HCT116 (cell line): ENCODE measurements at regions not wholly inside any gene's neighbourhood (a gene's known extent, or its start where the extent isn't known, plus 50 kb on each side); places are given as distances from the start of the nearest gene placed in this dataset.

Experiments used
- ATAC-seq: fragments of 200-7000 bp; cut with Tn5 transposase; 2 replicates; pipeline ENCODE4 v1.9.1; 2020; ENCODE audit warnings: mild to moderate bottlenecking, moderate library complexity
- BruUV-seq: library from RNA; stranded (reverse); fragments of 400-500 nt; replicated peaks from 2 replicates; lab custom pipeline; 2021; lab: Mats Ljungman, UMichigan
- CTCF ChIA-PET: fragments of 300-600 bp; sonication (Branson Sonifier 250); formaldehyde crosslinking; loops from one replicate; lab custom pipeline; 2021; ENCODE audit warnings: antibody characterized with exemption; lab: Charles Lee
- POLR2A ChIA-PET: fragments of 300-600, 350-600 bp; sonication (Branson Sonifier 250); formaldehyde crosslinking; loops from one replicate; lab custom pipeline; 2021; ENCODE audit warnings: antibody characterized with exemption; lab: Charles Lee
- RAD21 ChIA-PET, 2 experiments: fragments of 300-600 bp; sonication (Branson Sonifier 250); formaldehyde crosslinking; loops; one replicate each; lab custom pipeline; 2023; ENCODE audit warnings: low total read pairs in 2 of 2; ENCODE audit not compliant: uncharacterized antibody in 2 of 2, unreplicated experiment in 2 of 2, low non-redundant PET in 1 of 2; lab: Charles Lee
- DNase-seq: peaks from one replicate; pipeline ENCODE4 v3.0.0-alpha.2; 2010; ENCODE audit warnings: low read depth, low spot score
- H2AFZ ChIP-seq: fragments of 200-600 bp; shearing (Covaris generic), sonication (generic); 2 replicates; pipeline ENCODE4 v1.6.1; 2017; ENCODE audit warnings: low read depth, mixed run types, mixed read lengths, antibody characterized with exemption, low read length; ENCODE audit not compliant: poor library complexity, severe bottlenecking
- H3K27ac ChIP-seq: 2 replicates; pipeline ENCODE4 v1.5.1; 2012; ENCODE audit warnings: low read depth, low read length
- H3K27me3 ChIP-seq: fragments of 200-600 bp; sonication (generic); 2 replicates; pipeline ENCODE4 v1.6.1; 2016; ENCODE audit warnings: mixed run types, low read length, mixed read lengths; ENCODE audit not compliant: insufficient read depth
- H3K36me3 ChIP-seq, 2 experiments: fragments of 200-500 bp in 1 of 2; fragments of 200-600 bp in 1 of 2; sonication (Bioruptor generic) in 1 of 2; sonication (generic) in 1 of 2; 2 replicates each; pipeline versions ENCODE4 v1.5.1 to v1.6.1; 2014 to 2016; ENCODE audit warnings: low read length in 2 of 2, inconsistent platforms in 1 of 2, mixed read lengths in 1 of 2, mixed run types in 1 of 2; ENCODE audit not compliant: insufficient read depth in 2 of 2, control insufficient read depth in 1 of 2
- H3K4me1 ChIP-seq, 2 experiments: fragments of 200-600 bp in 1 of 2; sonication (generic) in 1 of 2; 2 replicates each; pipeline versions ENCODE4 v1.5.1 to v1.6.1; 2012 to 2017; ENCODE audit warnings: low read length in 2 of 2, inconsistent platforms in 1 of 2, mild to moderate bottlenecking in 1 of 2, mixed read lengths in 1 of 2, mixed run types in 1 of 2, moderate library complexity in 1 of 2; ENCODE audit not compliant: insufficient read depth in 2 of 2, control insufficient read depth in 1 of 2
- H3K4me2 ChIP-seq: fragments of 200-600 bp; sonication (generic); 2 replicates; pipeline ENCODE4 v1.6.1; 2017; ENCODE audit warnings: mixed run types, low read length, mixed read lengths
- H3K4me3 ChIP-seq, 2 experiments: fragments of 200-600 bp in 1 of 2; sonication (generic) in 1 of 2; replicated peaks in 1 of 2; 2 replicates each; pipeline ENCODE4 v1.5.1; 2011 to 2016; ENCODE audit warnings: low read length in 2 of 2, control low read depth in 1 of 2, low read depth in 1 of 2, mild to moderate bottlenecking in 1 of 2, mixed read lengths in 1 of 2, mixed run types in 1 of 2
- H3K79me2 ChIP-seq: fragments of 200-600 bp; sonication (generic); 2 replicates; pipeline ENCODE4 v1.6.1; 2017; ENCODE audit warnings: mild to moderate bottlenecking, mixed run types, low read length, moderate library complexity, mixed read lengths; ENCODE audit not compliant: insufficient read depth
- H3K9ac ChIP-seq: fragments of 200-600 bp; sonication (generic); 2 replicates; pipeline ENCODE4 v1.6.1; 2016; ENCODE audit warnings: low read length, mixed read lengths
- H3K9me2 ChIP-seq: fragments of 200-600 bp; sonication (generic), shearing (Covaris generic); 2 replicates; pipeline ENCODE4 v1.6.1; 2017; ENCODE audit warnings: mixed run types, mild to moderate bottlenecking, moderate library complexity; ENCODE audit not compliant: insufficient read depth
- H3K9me3 ChIP-seq, 2 experiments: fragments of 200-500 bp in 1 of 2; fragments of 200-600 bp in 1 of 2; sonication (Bioruptor generic) in 1 of 2; sonication (generic) in 1 of 2; 2 replicates each; pipeline ENCODE4 v1.6.1; 2014 to 2017; ENCODE audit warnings: low read length in 2 of 2, mixed read lengths in 2 of 2, inconsistent platforms in 1 of 2, low read depth in 1 of 2, mild to moderate bottlenecking in 1 of 2, mixed run types in 1 of 2, moderate library complexity in 1 of 2; ENCODE audit not compliant: control insufficient read depth in 1 of 2, insufficient read depth in 1 of 2
- H4K20me1 ChIP-seq: fragments of 200-600 bp; sonication (generic), shearing (Covaris generic); 2 replicates; pipeline ENCODE4 v1.6.1; 2017; ENCODE audit warnings: mixed run types, mild to moderate bottlenecking, moderate library complexity; ENCODE audit not compliant: insufficient read depth
- EGR1 ChIP-seq: IDR thresholded peaks from 2 replicates; pipeline ENCODE4 v1.6.1; 2012; ENCODE audit warnings: low read depth
- ELF1 ChIP-seq: IDR thresholded peaks from 2 replicates; pipeline ENCODE4 v1.6.1; 2012; ENCODE audit warnings: low read depth, borderline replicate concordance
- EZH2phosphoT487 ChIP-seq: fragments of 200-600 bp; IDR thresholded peaks from 2 replicates; pipeline ENCODE4 v1.6.1; 2018; ENCODE audit warnings: antibody characterized with exemption, borderline replicate concordance
- FOSL1 ChIP-seq: IDR thresholded peaks from 2 replicates; pipeline ENCODE4 v1.6.1; 2012; ENCODE audit warnings: low read depth
- JUND ChIP-seq: IDR thresholded peaks from 2 replicates; pipeline ENCODE4 v1.6.1; 2012
- POLR2A ChIP-seq: IDR thresholded peaks from 2 replicates; pipeline ENCODE4 v1.7.0; 2011; ENCODE audit warnings: borderline replicate concordance; ENCODE audit not compliant: insufficient read depth, insufficient read length; ENCODE audit errors: extremely low read depth
- POLR2AphosphoS5 ChIP-seq: IDR thresholded peaks from 2 replicates; pipeline ENCODE4 v1.6.1; 2011; ENCODE audit warnings: mild to moderate bottlenecking, low read depth, low read length, moderate library complexity
- SP1 ChIP-seq: IDR thresholded peaks from 2 replicates; pipeline ENCODE4 v1.6.1; 2012; ENCODE audit warnings: low read depth
- SRF ChIP-seq: IDR thresholded peaks from 2 replicates; pipeline ENCODE4 v1.6.1; 2012; ENCODE audit warnings: low read depth
- TCF7L2 ChIP-seq: IDR thresholded peaks from 2 replicates; pipeline ENCODE4 v1.7.0; 2011; ENCODE audit warnings: borderline replicate concordance, inconsistent platforms; ENCODE audit not compliant: insufficient read depth, insufficient read length; ENCODE audit errors: extremely low read depth
- ZFX ChIP-seq: fragments of 450-650 bp; IDR thresholded peaks from 2 replicates; pipeline ENCODE4 v1.6.1; 2017
- ZNF274 ChIP-seq: fragments of 200-500 bp; sonication (Bioruptor generic); IDR thresholded peaks from 2 replicates; pipeline ENCODE4 v1.6.1; 2014; ENCODE audit warnings: mild to moderate bottlenecking, low read depth, low read length, inconsistent platforms
- intact Hi-C: fragments of 100-400 bp; cut with micrococcal nuclease; formaldehyde crosslinking; loops from 2 replicates; pipeline ENCODE4 v1.10.0; 2022
- TF ChIP-seq, protein P1 (sequence below), 3 experiments: fragments of 200-600 bp in 1 of 3; sonication (generic) in 1 of 3; IDR thresholded peaks in 2 of 3; conservative IDR thresholded peaks in 1 of 3; 2 replicates each; pipeline ENCODE4 v1.5.1; 2012 to 2017; ENCODE audit warnings: low read depth in 2 of 3, low read length in 2 of 3, antibody characterized with exemption in 1 of 3, borderline replicate concordance in 1 of 3, control low read depth in 1 of 3, mild to moderate bottlenecking in 1 of 3, mixed read lengths in 1 of 3, mixed run types in 1 of 3, moderate library complexity in 1 of 3; ENCODE audit not compliant: insufficient read depth in 1 of 3
- TF ChIP-seq, protein P2 (sequence below): IDR thresholded peaks from 2 replicates; pipeline ENCODE4 v1.6.1; 2012
- TF ChIP-seq, protein P3 (sequence below): IDR thresholded peaks from 2 replicates; pipeline ENCODE4 v1.6.1; 2012
- TF ChIP-seq, protein P4 (sequence below): IDR thresholded peaks from 2 replicates; pipeline ENCODE4 v1.6.1; 2011; ENCODE audit warnings: mild to moderate bottlenecking, low read length, moderate library complexity; ENCODE audit not compliant: insufficient replicate concordance; ENCODE audit errors: extremely low read depth
- TF ChIP-seq, protein P5 (sequence below): IDR thresholded peaks from 2 replicates; pipeline ENCODE4 v1.6.1; 2012; ENCODE audit warnings: low read depth

DNA sequence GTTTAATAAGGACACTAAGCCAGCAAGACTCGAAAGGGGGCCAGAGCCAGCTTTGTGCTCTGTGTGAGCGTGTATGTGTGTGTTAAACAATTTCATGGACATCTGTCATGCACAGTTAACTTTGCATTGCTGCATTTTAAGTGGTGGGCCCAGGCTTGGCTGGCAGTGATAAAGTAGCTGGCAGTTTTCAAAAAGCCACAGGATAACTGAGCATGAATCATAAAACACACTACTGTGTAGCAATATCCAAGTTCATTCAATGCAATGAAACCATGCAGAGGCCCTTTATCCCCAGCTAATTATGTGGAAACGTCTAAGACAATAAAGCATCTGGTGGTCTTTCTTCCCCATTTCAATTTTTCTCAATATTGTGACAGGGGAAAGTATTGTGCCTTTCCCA, 132.9 kb downstream of the NKX6-1 start:
- ChIA-PET RAD21 (no interaction called here), CTCF (no interaction called here), POLR2A (no interaction called here)
- intact Hi-C loops: no loop called here
- Histone ChIP-seq H2AFZ (no peak overlapping the region), H3K9me2 (no peaks in the 10 kb centered on the region), H3K27ac (no peak overlapping the region), H4K20me1 (no peaks in the 10 kb centered on the region), H3K4me3 (no peak overlapping the region), H3K9ac (no peak overlapping the region), H3K4me2 (no peak overlapping the region), H3K27me3 (no peaks in the 10 kb centered on the region), H3K9me3 (no peaks in the 10 kb centered on the region), H3K4me1 (no peaks in the 10 kb centered on the region), H3K36me3 (no peaks in the 10 kb centered on the region), H3K79me2 (no peaks in the 10 kb centered on the region)
- ATAC-seq (no peak), DNase-seq (no peak)
- no TSS peak for BruUV-seq
- TF ChIP-seq, protein P1, sequence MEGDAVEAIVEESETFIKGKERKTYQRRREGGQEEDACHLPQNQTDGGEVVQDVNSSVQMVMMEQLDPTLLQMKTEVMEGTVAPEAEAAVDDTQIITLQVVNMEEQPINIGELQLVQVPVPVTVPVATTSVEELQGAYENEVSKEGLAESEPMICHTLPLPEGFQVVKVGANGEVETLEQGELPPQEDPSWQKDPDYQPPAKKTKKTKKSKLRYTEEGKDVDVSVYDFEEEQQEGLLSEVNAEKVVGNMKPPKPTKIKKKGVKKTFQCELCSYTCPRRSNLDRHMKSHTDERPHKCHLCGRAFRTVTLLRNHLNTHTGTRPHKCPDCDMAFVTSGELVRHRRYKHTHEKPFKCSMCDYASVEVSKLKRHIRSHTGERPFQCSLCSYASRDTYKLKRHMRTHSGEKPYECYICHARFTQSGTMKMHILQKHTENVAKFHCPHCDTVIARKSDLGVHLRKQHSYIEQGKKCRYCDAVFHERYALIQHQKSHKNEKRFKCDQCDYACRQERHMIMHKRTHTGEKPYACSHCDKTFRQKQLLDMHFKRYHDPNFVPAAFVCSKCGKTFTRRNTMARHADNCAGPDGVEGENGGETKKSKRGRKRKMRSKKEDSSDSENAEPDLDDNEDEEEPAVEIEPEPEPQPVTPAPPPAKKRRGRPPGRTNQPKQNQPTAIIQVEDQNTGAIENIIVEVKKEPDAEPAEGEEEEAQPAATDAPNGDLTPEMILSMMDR (IDR thresholded peaks at IDR 0.05 in 2 of 3, conservative IDR thresholded peaks at IDR 0.05 in 1 of 3; ENCODE audit: borderline replicate concordance in 1 of 3, insufficient read depth in 1 of 3, low read depth in 2 of 3, low read length in 2 of 3): no peak
- TF ChIP-seq TCF7L2 (no peak), ELF1 (no peak), JUND (no peak), EGR1 (no peak), POLR2A (no peak), POLR2AphosphoS5 (no peak), ZFX (no peak), EZH2phosphoT487 (no peak), FOSL1 (no peak), SP1 (no peak), SRF (no peak), ZNF274 (no peak)
- TF ChIP-seq, protein P2, sequence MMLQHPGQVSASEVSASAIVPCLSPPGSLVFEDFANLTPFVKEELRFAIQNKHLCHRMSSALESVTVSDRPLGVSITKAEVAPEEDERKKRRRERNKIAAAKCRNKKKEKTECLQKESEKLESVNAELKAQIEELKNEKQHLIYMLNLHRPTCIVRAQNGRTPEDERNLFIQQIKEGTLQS: no peak
- TF ChIP-seq, protein P3, sequence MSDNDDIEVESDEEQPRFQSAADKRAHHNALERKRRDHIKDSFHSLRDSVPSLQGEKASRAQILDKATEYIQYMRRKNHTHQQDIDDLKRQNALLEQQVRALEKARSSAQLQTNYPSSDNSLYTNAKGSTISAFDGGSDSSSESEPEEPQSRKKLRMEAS: no peak
- TF ChIP-seq, protein P4, sequence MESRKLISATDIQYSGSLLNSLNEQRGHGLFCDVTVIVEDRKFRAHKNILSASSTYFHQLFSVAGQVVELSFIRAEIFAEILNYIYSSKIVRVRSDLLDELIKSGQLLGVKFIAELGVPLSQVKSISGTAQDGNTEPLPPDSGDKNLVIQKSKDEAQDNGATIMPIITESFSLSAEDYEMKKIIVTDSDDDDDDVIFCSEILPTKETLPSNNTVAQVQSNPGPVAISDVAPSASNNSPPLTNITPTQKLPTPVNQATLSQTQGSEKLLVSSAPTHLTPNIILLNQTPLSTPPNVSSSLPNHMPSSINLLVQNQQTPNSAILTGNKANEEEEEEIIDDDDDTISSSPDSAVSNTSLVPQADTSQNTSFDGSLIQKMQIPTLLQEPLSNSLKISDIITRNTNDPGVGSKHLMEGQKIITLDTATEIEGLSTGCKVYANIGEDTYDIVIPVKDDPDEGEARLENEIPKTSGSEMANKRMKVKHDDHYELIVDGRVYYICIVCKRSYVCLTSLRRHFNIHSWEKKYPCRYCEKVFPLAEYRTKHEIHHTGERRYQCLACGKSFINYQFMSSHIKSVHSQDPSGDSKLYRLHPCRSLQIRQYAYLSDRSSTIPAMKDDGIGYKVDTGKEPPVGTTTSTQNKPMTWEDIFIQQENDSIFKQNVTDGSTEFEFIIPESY: no peak
- TF ChIP-seq, protein P5, sequence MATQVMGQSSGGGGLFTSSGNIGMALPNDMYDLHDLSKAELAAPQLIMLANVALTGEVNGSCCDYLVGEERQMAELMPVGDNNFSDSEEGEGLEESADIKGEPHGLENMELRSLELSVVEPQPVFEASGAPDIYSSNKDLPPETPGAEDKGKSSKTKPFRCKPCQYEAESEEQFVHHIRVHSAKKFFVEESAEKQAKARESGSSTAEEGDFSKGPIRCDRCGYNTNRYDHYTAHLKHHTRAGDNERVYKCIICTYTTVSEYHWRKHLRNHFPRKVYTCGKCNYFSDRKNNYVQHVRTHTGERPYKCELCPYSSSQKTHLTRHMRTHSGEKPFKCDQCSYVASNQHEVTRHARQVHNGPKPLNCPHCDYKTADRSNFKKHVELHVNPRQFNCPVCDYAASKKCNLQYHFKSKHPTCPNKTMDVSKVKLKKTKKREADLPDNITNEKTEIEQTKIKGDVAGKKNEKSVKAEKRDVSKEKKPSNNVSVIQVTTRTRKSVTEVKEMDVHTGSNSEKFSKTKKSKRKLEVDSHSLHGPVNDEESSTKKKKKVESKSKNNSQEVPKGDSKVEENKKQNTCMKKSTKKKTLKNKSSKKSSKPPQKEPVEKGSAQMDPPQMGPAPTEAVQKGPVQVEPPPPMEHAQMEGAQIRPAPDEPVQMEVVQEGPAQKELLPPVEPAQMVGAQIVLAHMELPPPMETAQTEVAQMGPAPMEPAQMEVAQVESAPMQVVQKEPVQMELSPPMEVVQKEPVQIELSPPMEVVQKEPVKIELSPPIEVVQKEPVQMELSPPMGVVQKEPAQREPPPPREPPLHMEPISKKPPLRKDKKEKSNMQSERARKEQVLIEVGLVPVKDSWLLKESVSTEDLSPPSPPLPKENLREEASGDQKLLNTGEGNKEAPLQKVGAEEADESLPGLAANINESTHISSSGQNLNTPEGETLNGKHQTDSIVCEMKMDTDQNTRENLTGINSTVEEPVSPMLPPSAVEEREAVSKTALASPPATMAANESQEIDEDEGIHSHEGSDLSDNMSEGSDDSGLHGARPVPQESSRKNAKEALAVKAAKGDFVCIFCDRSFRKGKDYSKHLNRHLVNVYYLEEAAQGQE: no peak
